NCI-H187 (cell line): ENCODE measurements at regions not wholly inside any gene's neighbourhood (a gene's known extent, or its start where the extent isn't known, plus 50 kb on each side); places are given as distances from the start of the nearest gene placed in this dataset.

Source experiments
- DNase-seq, 2 experiments: peaks; one replicate each; lab custom pipeline; 2025; lab: John Stamatoyannopoulos, UW

DNA sequence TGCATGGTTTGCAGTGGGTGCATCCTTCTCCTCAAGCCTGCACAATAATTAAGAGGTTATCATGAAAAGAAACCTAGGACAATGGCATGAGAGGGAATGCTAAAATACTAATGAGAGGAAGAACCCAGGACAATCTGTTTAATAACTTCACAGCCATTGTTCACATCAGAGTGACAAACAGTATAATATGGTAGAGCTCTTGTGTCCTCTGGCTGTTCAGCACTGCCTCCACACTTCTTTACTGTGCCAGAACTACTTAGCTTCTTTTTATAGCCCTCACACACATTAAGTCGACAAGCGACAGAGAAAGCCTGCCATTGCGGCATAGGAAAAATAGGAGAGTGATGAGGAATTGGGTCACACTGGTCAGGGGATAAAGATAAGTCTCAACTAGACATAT is 65.0 kb upstream of the MEIS2 start:
- DNase-seq = no peak

DNA sequence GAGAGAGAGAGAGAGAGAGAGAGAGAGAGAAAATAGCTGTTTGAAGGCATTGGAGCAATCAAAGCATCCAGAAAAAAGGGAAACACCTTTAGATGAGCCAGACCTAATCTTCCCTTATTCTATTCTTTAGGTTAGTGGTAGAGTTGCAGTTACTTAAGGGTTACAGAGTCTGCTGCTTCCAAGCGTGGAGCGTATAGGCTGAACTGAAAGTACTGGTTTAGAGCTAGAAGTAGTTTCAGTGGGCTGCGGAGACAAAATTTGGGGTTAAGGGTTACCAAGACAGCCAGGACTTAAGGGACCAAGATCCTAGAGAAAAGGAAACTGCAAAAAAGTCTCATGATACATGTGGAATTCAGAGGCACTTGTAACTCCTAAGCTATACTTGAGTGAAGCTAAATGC is 66.1 kb upstream of the MEIS2 start:
- no peak for DNase-seq

DNA sequence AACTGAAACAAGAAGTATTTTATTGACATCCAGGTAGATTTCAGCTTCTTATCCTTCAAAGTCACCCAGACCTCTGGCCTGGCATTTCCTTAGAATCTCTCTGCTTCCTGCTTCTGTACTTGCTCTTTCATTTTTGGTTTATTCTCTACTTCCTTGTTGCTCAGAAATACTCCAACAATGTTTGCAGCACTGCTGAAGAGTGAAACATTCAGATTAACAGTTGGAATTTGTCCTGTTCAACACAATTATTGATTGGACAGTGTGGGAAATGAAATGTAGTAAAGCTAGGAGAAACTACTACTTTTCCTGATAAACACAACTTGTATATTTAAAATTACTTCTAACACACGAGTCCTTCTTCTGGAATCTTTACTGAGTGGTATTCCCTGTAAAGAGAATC is 81.0 kb upstream of the MEIS2 start:
- DNase-seq = no peak

DNA sequence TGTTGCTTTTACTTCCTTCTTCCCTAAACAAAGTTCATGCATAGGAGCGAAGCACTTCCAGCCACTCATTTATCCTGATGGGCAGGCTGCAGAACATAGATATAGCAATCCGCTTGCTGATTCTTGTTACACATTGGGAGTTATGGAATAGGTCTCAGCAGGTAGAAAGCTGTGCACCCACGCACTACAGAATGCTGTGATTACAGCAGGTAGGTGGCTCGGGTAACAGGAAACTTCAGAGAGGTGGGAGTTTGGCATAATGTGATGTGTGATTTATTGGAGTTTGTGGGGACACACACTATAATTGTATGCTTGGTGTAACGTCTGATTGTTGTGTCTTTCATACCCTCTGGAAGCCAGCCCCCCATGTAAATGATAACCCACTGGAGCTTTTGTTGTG is 99.2 kb upstream of the MEIS2 start:
- no peak for DNase-seq

DNA sequence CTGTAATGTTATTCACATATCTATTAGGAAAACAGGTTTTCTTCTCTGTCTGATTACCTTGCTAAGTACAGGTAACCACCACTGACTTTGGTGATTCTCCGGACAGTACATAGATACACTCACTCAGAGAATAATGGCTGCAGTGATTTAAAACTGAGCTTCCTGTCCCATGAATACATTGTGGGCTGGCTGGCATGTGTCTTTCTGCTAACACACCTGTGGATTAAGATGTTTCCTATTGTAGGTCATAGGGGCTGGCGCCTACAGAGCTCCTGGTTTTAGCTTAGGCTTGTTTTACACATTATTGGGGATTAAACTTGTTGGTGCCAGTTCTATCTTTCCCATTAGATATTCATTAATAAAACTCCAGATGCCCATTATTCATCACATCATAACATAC is 102.7 kb upstream of the MEIS2 start:
- no peak for DNase-seq

DNA sequence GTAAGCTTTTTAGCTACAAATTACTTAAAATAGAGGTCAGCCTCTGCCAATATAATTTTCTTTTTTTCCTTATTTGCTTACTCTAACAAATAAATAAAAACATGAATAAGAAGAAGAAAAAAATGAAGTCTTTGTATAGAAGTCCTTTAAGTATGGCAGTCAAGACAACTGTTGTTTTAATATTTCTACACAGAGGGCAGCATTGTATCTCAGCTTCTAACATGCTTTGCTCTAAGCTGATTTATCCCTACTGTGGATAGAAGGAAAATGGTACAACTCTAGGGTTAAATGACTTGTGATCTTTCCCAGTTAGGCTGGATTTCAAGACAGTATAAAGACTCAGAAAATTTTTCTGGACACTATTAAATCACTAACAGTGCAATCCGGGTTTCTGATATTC is 104.3 kb upstream of the MEIS2 start:
- no peak for DNase-seq

DNA sequence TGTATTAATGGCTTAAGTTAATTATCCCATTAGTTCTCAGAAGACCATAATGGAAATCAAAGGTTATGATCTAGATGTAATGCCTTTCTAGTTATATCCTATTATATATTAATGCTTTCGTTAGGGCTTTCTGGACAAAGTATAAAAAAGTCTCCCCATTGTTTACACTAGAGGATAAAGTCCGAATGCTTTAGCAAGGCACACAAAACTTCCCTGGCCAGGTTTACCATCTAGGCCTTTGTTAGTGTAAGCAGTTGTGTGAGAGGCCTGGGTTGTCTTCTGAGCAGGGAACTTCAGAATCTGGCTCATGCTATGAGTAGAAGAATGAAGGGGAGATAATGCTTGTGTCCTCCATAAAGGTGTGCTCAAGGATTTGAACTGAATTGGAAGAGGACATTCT is 106.3 kb upstream of the MEIS2 start:
- DNase-seq = no peak

DNA sequence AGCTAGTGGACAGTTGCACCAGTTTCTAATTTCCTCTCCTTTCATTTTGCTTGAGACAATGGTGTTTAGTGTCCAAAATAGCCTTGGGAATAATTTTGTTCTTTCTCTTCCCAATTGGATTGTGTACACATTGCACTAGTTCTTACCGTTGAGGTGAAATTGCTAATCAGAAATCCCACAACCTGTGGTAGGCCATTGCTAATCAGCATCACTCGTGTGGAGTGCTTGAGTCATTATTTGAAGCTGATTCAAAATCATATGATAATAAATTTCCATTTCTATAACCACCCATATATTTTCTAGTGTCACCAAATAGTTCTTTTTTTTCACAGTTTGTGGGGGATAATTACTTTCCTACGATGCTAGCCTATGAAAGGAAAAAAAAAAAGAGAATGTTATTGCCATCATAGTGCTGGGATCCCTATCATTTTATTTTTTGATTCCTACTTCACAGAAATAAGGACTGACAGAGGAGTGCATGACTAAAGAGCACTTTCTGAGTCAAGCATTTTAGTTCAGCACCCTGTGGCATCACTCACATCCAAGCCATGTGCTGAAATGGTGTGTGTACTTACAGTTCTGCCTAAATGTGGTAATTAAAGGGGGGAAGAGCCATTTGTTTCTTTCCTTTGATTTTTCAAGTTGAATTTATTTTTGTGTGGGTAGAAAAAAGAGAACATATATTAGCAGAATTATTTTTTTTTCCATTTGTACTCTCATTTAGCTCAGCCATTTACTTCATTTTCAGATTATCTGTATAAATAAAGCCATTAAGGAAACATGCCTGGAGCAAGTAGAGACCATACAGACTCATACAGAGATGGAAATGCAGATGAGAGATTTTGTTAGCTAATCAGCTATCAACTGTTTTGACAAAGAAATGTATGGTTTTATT is 108.0 kb upstream of the MEIS2 start:
- no peak for DNase-seq

DNA sequence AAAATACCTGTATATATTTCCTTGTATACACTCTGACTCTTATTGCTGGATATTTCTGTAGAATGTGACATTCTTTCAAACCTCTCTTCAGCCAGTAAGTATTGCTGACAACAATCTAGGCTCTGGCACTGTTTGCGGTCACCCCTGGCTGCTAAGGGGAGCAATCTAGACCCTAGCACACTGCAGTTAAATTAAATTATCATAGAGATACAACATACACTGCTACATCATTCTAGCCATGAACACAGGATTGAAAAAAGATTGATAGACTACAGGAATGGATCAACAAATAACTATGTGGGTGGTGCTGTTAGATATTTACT is 108.7 kb upstream of the MEIS2 start:
- DNase-seq = no peak

DNA sequence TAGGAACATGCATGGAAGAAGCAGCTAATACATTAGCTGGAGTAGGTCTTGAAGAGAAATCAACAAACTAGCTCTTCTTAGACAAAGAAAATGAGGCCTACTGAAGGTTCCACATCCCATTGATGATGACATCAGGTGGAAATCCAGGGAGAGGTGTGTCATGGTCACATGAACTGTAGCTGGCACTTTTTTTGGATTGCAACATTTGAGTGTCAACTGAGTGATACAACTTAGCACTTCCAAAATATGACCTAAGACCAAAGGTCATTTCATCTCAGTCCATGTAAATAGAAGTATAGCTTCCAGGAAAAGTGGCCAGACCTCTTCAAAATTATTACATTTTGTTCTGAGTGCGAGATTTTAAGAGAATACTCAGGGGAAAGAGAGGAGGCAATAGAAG is 117.2 kb upstream of the MEIS2 start:
- DNase-seq = no peak

DNA sequence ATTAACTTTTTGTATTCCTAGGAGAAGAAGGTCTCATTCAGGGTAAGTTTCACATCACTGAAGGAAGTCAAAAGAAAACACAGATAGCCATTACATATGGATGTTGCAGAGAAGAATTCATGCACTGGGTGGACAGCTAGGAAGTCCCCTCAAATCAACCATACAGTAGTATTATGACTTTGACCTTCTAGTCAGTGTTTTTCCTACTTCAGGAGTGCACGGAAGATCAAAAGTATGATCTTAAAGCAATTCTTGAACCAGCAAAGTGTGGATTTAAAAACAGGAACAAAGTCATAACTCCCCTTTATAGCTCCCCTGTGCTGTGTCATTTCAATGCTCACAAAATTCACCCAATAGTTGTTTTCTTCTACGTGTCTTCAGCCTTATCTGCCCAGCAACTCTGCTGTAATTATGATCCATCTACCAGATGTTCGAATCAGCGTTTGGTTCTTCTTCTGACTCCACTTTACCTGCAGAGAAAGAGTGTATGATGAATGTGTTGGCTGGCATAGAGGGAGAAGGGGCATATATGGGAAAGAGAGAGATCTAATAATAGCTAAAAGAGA is 118.1 kb upstream of the MEIS2 start:
- DNase-seq = no peak

DNA sequence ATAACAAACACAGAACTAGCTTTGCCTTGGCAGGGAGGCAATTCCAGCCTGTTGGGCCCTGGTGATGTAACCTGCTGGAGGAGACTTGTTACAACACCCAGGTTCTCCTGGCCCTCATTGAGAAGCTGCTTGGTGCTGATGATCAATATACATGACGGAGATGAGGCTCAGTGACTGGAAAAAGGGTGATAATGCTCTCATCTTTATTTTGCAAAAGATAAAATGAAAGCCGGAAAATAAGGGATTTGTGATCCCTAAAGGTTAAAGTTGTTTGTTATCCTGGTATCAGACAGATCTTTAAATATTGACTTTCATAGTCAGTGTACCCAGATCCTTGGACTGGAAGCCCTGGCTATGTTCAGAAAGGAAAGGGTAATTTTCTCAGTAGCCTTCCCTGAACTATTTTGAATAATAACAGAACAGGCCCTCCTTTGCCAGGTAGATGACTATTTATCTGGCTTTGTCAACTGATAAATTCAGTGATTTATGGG is 118.9 kb upstream of the MEIS2 start:
- no peak for DNase-seq

DNA sequence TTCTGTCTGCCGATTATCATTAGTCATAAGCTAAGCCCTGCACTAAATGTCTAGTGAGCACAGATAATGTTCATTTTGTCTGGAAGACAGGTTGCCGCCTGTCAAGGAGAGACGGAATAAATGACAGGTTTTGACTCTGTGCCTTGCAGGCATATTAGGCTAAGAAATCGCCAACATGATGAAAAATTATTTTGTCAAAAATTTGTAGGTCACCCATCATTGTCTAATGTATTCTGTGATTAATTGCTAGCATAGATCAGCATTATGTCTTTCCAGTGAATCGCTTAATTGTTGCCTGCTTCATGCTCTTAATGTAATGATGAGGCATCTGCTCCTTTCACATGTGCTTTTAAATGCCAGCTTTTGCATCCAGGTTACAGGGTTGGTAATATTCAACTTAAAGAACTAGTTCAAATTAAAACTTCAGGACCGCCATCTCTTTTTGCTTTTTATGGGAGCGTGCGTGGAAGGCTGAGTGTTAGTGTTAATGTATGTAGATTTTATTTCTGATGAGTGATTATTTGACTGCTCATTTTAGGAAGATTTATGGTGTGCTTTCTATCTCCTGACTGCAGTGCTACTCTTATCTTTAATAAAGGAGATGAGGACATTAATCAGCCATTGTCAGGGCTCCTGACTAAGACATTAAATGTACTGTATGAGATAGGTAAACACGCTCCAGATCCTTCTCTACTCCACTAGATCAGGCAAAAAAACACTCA is 120.8 kb upstream of the MEIS2 start:
- DNase-seq = peak; percentile 5 to 37

DNA sequence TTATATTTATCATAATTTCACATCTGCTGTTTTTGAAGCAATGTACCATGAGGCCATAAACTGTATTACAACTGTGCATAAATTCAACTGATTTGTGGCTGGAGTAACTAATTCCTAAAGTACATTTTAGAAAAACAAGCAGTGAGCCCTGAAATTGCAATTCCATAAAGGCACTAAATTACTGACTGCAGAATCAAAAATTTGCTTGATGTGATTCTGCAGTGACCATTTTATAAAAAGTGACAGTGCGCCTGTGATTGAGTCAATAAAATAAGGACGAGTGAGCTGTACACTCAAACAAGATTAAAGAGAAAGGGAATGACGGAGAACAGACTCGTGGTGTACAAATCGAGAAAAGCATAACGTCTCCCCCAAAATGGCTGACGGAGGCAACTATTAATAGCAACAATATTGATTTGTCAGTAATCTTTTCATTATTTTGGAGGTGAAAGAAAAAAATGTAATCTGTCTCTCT is 121.4 kb upstream of the MEIS2 start:
- peak in 1 of 2 experiments; percentile 37 for DNase-seq

DNA sequence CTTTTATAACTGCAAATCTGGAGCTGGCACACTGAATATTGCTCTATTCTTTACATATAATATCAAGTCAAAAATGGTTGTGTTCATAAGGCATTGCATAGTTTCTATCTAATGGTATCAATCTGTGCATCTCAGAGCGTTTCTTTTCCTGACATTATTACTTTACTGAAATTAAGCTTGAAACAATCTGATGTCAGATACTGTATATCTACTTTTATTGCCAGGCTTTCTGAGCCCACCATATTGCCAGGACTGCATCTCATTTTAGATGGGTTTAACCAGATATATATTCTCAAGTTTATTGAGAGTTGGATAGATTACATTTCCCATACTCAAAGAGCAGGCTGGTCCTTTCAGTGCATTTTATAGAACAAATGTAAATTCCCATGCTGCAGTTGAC is 122.7 kb upstream of the MEIS2 start:
- DNase-seq = no peak

DNA sequence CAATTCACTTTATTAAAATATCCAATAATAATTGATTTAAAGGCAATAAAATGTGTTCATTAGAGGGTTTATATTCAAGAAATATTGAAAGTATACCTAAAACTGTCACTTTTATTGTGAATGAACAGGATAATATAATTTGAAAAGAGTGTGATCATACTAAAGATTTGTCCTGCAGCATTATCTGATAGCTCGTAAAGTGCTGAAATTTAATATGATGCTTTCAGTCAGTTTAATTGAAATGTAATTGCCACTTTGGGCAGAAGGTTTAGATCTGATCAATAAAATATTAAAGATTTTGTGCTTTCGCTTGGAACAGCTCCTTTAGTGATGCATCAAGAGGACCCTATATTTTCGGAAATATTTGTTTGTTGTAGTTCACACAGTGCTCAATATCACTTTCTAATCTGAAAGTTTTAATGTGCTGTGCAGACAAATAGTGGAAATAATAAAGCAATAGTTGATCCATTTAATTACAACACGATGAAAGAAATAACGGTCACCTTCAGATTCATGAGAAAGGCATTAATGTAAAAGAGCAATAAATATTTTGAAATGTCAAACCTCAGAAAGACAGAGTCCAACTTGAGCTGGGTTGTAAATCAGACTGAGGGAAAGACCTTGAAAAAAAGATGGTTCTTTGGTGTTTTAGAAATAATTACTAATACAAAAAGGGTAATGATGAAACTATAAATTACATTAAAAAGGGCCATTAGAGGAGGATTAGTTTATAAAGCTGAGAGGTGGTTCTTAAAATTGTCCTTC is 129.7 kb upstream of the MEIS2 start:
- no peak for DNase-seq

DNA sequence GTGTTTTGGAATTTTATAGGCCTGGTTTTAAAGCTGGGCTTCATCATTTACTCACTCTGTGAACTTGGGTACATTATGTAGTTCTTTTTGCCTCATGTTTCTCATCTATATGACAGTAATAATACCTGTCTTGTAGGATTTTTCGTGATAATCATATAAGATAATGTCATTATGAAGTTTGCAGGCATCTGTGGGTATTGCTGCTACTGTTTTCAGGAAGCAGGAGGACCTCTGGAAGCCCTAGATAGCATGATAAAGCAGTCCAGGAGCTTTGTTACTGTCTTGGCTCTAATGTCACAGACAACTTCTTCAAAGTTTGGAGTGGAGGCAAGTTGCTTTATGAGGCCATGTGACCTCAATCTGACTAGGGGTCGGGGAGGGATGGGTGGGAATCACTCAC is 145.0 kb upstream of the MEIS2 start:
- DNase-seq = no peak

DNA sequence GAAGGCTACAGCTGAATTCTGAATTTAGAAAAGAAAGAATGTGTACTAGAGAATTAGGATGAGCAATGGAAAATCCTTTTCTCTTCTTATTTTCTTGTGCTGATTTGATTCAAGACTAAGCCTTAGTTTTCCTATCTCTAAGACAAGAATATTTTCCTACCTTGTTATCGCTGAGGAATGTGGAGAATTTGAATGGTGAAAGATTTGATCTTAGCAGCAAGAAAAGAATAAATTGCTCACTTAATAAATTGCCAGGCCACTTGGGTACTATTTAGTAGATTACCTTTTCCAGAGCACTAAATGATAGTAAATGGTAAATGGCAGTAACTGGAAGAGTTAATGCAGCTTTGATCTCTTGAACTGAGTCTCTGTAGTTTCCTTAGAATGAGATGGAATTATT is 145.7 kb upstream of the MEIS2 start:
- no peak for DNase-seq

DNA sequence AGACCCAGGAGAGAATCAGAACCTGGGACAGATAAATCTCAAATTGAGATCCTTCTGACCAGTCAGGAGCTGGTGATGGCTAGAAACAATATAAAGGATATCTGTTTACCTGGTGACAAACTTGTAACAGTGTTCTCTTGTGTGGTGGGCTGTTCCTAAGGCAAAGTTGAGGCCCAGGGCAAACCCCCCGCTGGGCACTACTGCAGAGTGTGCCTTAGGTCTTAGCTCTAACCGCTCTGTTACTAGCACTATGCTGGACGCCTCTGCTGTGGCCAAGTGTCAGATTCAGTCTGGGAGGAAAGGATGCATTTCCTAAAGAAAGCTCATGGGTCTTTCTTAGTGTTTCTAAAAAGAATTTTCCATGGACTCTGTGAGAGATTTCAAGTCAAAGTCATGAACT is 146.5 kb upstream of the MEIS2 start:
- no peak for DNase-seq

DNA sequence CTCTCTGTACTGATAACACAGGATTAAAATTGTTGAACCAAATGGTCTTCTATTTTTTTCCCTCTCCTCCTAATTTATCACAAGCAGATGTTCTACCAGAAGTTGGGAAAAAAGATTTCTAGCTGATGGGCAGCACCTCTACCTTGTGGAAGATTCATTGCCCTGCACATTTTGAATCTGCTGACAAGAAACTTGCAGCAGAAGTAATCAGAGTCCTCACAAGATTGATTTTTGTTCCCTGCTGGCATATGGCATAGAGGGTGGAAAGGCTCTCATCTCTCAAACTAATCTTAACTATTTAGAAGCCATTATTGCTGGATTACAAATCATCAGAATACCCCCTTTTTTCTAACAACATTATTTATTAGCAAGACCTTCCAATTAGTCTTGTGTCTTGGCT is 148.9 kb upstream of the MEIS2 start:
- DNase-seq = no peak

DNA sequence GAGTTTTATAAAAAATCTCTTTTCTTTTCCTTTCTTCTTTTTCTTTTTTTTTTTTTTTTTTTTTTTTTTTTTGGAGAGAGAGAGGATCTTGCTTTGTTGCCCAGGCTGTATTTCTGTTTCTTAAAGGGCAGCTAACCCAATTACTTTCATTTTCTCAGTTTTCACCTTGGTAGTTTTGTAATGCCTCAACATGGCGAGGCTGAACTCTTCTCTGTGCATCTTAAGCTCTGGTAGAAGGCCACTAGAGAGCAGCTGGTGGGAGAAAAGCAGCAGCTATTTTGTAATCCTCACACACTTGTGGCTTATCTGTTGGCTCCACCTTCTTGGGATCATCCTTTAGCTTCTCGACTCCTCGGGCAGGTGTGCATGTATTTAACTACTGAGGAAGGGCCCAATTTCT is 152.2 kb upstream of the MEIS2 start:
- DNase-seq = no peak

DNA sequence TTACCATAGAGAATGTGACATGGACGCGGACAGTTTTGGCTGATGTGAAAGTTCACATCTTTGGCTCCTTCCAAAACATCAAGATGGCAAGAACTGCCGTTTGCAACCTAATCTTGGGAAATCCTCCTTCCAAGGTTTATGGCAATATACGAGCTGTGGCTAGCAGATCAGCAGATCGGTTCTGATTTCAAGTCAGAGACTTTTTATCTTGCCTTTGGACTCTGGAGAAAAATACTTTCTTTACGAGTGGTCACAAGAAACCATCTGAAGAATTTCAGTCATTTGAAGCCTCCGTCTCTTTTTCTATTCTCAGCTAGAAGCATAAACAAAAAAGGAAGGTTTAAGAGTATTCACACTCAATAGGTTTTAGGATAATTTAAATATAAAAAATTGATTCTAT is 153.5 kb upstream of the MEIS2 start:
- no peak for DNase-seq
